Type B pancreatic cell (in vitro differentiated cells): ENCODE measurements at regions not wholly inside any gene's neighbourhood (a gene's known extent, or its start where the extent isn't known, plus 50 kb on each side); places are given as distances from the start of the nearest gene placed in this dataset.

Experiments
- DNase-seq: peaks from one replicate; pipeline ENCODE4 v3.0.0; 2021; ENCODE audit warnings: mixed read lengths; ENCODE audit not compliant: unreplicated experiment; ENCODE audit errors: extremely low spot score
- H3K27ac Mint-ChIP-seq: 2 replicates; pipeline ENCODE4 v1.8.0; 2021; ENCODE audit warnings: mild to moderate bottlenecking, mixed read lengths
- H3K27me3 Mint-ChIP-seq: 2 replicates; pipeline ENCODE4 v1.8.0; 2021; ENCODE audit warnings: mixed read lengths
- H3K36me3 Mint-ChIP-seq: 2 replicates; pipeline ENCODE4 v1.8.0; 2021; ENCODE audit warnings: mixed read lengths
- H3K4me1 Mint-ChIP-seq: one replicate; pipeline ENCODE4 v1.8.0; 2021; ENCODE audit warnings: mixed read lengths; ENCODE audit not compliant: unreplicated experiment
- H3K4me3 Mint-ChIP-seq: 2 replicates; pipeline ENCODE4 v1.8.0; 2021; ENCODE audit warnings: mild to moderate bottlenecking, mixed read lengths
- H3K9me3 Mint-ChIP-seq: 2 replicates; pipeline ENCODE4 v1.8.0; 2021; ENCODE audit warnings: mixed read lengths
- CTCF ChIP-seq: fragments of 200-600 bp; sonication (generic); conservative IDR thresholded peaks from 2 replicates; pipeline ENCODE4 v1.5.0; 2021; ENCODE audit warnings: antibody characterized with exemption, mild to moderate bottlenecking

- Mint-ChIP-seq H3K9me3 (no peaks in the 10 kb centered on the region), H3K36me3 (no peaks in the 10 kb centered on the region), H3K27me3 (peaks cover 26% of the 10 kb centered on the region), H3K27ac (no peak overlapping the region), H3K4me3 (no peak overlapping the region), H3K4me1 (peaks cover 28% of the 10 kb centered on the region)
- no peak for TF ChIP-seq CTCF
- no peak for DNase-seq
These were observed 188.8 kb downstream of the TSHZ3 start for GRCh38 chr19:31160336-31160926.

- Mint-ChIP-seq H3K4me1 (no peaks in the 10 kb centered on the region), H3K9me3 (no peaks in the 10 kb centered on the region), H3K27ac (no peak overlapping the region), H3K4me3 (no peak overlapping the region), H3K27me3 (peaks cover 3% of the 10 kb centered on the region), H3K36me3 (no peaks in the 10 kb centered on the region)
- TF ChIP-seq CTCF = no peak
- no peak for DNase-seq
These were observed 195.2 kb downstream of the TSHZ3 start for GRCh38 chr19:31154021-31154420.

GRCh38 chr19:31152906-31153305 lies 196.3 kb downstream of the TSHZ3 start:
- no peak overlapping the region for H3K4me3 Mint-ChIP-seq
- TF ChIP-seq CTCF = no peak
- H3K4me1 Mint-ChIP-seq = no peaks in the 10 kb centered on the region
- peaks cover 3% of the 10 kb centered on the region for H3K27me3 Mint-ChIP-seq
- H3K27ac Mint-ChIP-seq = no peak overlapping the region
- no peak for DNase-seq
- H3K36me3 Mint-ChIP-seq = no peaks in the 10 kb centered on the region
- H3K9me3 Mint-ChIP-seq = no peaks in the 10 kb centered on the region

- Mint-ChIP-seq H3K4me1 (peaks cover 9% of the 10 kb centered on the region), H3K27me3 (peaks cover 5% of the 10 kb centered on the region), H3K27ac (no peak overlapping the region), H3K9me3 (no peaks in the 10 kb centered on the region), H3K4me3 (no peak overlapping the region), H3K36me3 (no peaks in the 10 kb centered on the region)
- TF ChIP-seq CTCF = no peak
- DNase-seq = no peak
These were observed 199.7 kb downstream of the TSHZ3 start for GRCh38 chr19:31149441-31149941.

GRCh38 chr19:31148671-31149070 lies 200.6 kb downstream of the TSHZ3 start:
- Mint-ChIP-seq H3K4me1 (peaks cover 15% of the 10 kb centered on the region), H3K36me3 (no peaks in the 10 kb centered on the region), H3K9me3 (no peaks in the 10 kb centered on the region), H3K27me3 (peaks cover 11% of the 10 kb centered on the region), H3K27ac (no peak overlapping the region), H3K4me3 (no peak overlapping the region)
- TF ChIP-seq CTCF = no peak
- DNase-seq = no peak

- Mint-ChIP-seq H3K9me3 (no peaks in the 10 kb centered on the region), H3K4me1 (peaks cover 15% of the 10 kb centered on the region), H3K36me3 (no peaks in the 10 kb centered on the region)
These were observed 202.0 kb downstream of the TSHZ3 start for GRCh38 chr19:31147234-31147633.

More at GRCh38 chr19:31147234-31147633, 202.0 kb downstream of the TSHZ3 start:
- H3K27me3 Mint-ChIP-seq = peaks cover 11% of the 10 kb centered on the region
- no peak overlapping the region for H3K4me3 Mint-ChIP-seq
- H3K27ac Mint-ChIP-seq = no peak overlapping the region
- DNase-seq = no peak
- TF ChIP-seq CTCF = no peak
